ENCODE measurements at regions not wholly inside any gene's neighbourhood (a gene's known extent, or its start where the extent isn't known, plus 50 kb on each side); places are given as distances from the start of the nearest gene placed in this dataset.
"Not testable (repeated sequence)": the region's sequence is repeated elsewhere in the genome, so short reads cannot be mapped to it uniquely, and the experiment has no call there.

DNA sequence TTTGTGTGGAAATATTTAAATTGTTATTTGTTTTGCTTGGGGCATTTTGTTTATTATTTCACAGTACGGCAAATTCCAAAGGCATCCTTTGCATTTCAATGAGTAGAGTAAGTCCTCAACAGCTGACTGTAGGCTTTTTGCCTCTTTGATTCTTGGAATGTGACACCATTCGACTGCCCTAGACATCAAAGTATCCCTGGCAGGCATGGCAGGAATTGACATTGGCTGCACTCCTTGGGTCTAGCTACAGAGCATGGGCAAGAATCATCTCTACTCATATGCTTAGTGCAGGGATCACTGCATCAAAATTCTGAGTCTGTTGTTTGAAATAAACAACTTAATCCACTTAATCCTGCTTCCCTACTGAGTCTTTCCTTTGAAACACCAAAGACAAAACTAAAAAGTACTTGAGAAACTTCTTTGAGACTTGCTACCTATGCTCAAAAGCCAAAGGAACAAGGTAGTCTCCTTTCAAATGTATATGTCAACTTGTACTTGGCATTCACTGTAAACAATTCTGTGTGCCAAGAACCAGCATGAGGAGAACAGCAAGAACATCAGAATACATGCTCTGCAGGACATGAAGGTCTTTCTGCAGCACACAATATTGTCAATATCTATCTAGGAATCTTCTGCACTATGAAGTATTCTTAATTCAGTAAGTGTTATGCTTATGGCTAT lies 1569.0 kb upstream of the FLRT2 start:
- Histone ChIP-seq H3K9me3 (replicated peaks) (no peaks in the 10 kb centered on the region), H3K4me3 (no peak overlapping the region), H3K36me3 (no peaks in the 10 kb centered on the region), H3K4me1 (replicated peaks) (no peaks in the 10 kb centered on the region), H3K27ac (no peak overlapping the region), H3K27me3 (replicated peaks) (no peaks in the 10 kb centered on the region)
- DNase-seq (ENCODE audit: low read depth in 1 of 2, low spot score in 2 of 2), result no peak

DNA sequence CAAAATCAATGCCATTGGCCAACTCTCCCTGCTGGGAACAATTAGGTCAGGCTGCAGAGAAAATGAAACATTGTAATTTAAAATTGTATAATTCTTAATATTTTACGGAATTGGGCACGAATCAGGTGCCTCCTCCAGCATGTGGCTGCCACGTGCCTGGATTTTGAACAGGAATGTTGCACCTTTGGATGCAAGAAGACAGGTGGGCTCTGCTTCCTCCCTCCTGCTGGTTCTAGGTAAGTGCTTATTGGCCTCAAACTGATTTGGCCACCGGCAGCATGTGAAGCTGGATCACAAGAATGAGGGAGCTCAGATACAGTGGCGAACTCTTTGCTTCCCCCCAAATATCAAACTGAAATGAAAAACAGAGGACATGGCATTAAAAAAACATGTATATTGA lies 1559.9 kb upstream of the FLRT2 start:
- Histone ChIP-seq H3K4me3 (no peak overlapping the region), H3K4me1 (replicated peaks) (no peaks in the 10 kb centered on the region), H3K27me3 (replicated peaks) (no peaks in the 10 kb centered on the region), H3K27ac (no peak overlapping the region), H3K9me3 (replicated peaks) (no peaks in the 10 kb centered on the region), H3K36me3 (no peaks in the 10 kb centered on the region)
- DNase-seq (ENCODE audit: low read depth in 1 of 2, low spot score in 2 of 2), result no peak

DNA sequence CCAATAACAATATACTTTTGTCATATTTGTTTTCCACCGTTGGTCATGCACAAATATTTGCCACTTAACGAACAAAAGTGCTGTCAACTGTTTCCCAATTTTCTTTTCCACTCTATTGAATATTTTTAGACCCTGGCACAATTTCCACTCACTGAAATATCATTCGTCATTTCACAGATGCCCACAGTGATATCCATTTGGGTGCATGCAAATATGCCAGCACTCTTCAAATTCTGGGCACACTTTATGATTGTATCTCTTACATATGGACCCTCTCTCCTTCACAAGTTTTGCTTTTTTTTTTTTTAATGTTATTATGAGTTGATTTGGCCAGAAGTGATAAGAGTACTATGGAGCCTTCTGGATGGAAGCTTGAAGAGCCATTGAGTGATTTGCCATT lies 1557.3 kb upstream of the FLRT2 start:
- Histone ChIP-seq H3K9me3 (replicated peaks) (no peaks in the 10 kb centered on the region), H3K36me3 (no peaks in the 10 kb centered on the region), H3K4me1 (replicated peaks) (no peaks in the 10 kb centered on the region), H3K27ac (no peak overlapping the region), H3K27me3 (replicated peaks) (no peaks in the 10 kb centered on the region), H3K4me3 (no peak overlapping the region)
- no peak for DNase-seq (ENCODE audit: low read depth in 1 of 2, low spot score in 2 of 2)

DNA sequence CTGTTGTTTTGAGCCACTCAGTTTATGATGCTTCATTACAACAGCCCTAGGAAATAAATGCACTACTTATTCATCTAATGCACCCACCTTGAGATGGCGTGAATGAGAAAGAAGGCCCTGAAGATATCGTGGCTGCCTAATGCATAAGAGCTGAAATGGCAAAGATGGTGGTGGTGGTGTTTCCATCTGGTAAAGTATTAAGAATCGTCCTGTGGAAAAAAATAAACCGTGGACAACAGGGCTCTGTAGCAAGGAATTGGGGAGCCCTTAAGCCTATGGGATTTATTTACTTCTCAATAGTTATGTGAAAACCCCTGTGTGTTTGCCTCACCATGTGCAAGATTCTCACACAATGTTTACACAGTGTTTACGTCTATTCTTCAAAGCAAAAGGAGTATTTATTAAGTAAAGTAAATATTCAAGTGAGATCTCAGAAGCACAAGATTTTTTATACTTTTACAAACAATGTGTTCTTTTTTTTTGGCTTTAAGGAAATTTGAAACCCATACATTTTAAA lies 1555.2 kb upstream of the FLRT2 start:
- no peaks in the 10 kb centered on the region for H3K9me3 ChIP-seq (replicated peaks)
- H3K4me1 ChIP-seq (replicated peaks), result no peaks in the 10 kb centered on the region
- no peak for DNase-seq (ENCODE audit: low read depth in 1 of 2, low spot score in 2 of 2)
- H3K36me3 ChIP-seq, result no peaks in the 10 kb centered on the region
- no peaks in the 10 kb centered on the region for H3K27me3 ChIP-seq (replicated peaks)
- no peak overlapping the region for H3K4me3 ChIP-seq
- H3K27ac ChIP-seq, result no peak overlapping the region

DNA sequence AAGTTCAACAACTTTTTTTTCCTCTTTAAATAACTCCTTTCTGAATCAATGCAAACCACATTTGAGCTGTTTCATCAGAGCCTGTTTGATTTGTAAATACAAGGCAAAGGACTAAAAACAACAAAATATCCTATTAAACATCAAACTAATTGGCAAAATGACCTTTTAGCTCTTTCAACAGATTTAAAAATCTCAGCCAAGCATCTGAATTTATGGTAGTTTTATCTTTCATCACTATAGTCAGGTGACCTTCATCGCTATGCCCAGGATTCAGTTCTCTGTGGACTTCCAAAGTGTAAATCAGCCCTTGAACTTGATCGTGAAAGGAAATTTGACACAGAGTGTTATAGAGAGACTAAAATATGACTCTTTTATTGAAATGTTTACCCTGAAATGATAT lies 1554.5 kb upstream of the FLRT2 start:
- Histone ChIP-seq H3K36me3 (no peaks in the 10 kb centered on the region), H3K27ac (no peak overlapping the region), H3K27me3 (replicated peaks) (no peaks in the 10 kb centered on the region), H3K4me3 (no peak overlapping the region), H3K9me3 (replicated peaks) (no peaks in the 10 kb centered on the region), H3K4me1 (replicated peaks) (no peaks in the 10 kb centered on the region)
- DNase-seq (ENCODE audit: low read depth in 1 of 2, low spot score in 2 of 2), result no peak

DNA sequence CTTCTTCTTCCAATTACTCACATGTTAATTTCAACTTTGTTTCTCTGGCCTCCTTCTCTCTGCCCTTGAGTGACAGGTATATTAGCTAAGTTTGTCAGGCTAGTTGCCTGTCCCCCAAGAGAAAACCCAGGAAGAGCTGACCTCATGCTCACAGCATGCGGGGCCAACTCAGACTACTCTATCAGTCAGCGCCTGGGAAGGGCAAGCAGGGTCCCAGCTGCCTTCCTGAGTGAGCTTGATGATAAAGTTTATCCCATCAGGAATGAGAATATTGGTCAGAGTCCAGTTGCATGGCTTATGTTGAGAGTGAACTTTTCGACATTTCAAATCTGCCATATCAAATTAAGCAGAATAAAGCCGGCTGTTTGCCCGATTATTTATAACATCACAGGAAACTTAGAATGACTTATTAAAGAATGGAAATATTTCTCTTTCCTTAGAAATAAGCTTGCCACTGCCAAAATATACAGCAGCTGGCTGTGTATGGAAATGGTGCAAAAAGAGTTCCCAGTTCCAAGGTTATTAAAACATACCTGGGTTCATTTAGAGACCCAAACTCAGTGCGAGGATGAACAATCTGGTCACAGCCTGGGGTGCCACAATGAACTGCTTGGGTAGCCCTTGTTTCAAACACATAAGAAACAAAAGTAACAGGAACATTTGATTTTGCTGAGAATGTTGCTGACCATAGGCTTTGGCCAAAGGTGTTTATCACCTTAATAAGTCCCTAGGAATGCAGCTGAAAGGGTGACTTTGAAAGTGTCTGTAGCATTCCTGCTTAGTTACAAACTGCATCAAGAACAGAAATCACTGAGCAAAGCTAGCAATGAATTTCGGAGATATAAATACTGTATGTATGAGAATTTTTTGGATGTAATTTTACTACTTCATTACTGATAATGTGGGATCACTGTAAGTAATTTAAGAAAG lies 1553.8 kb upstream of the FLRT2 start:
- H3K9me3 ChIP-seq (replicated peaks), result no peaks in the 10 kb centered on the region
- no peak overlapping the region for H3K4me3 ChIP-seq
- no peaks in the 10 kb centered on the region for H3K36me3 ChIP-seq
- H3K27ac ChIP-seq, result no peak overlapping the region
- no peak for DNase-seq (ENCODE audit: low read depth in 1 of 2, low spot score in 2 of 2)
- no peaks in the 10 kb centered on the region for H3K27me3 ChIP-seq (replicated peaks)
- H3K4me1 ChIP-seq (replicated peaks), result no peaks in the 10 kb centered on the region

DNA sequence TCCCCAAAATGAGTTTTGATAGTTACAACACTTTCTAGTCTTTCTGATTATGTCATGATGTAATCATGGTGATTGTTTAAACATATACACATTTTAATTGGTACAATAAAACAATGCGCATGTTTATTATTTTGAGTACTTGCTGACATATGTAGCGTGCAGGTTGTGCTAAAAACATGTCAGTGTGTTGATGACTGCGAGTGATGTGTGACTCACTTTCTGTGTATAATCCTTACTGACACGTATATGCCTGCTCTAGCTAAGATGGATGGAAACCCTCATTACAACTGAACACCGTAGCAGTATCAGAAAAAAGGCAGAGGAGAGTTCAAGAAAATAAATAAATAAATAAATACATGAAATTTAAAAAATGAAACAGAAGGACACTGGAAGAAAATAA lies 1552.4 kb upstream of the FLRT2 start:
- Histone ChIP-seq H3K36me3 (no peaks in the 10 kb centered on the region), H3K9me3 (replicated peaks) (no peaks in the 10 kb centered on the region), H3K27me3 (replicated peaks) (no peaks in the 10 kb centered on the region), H3K4me3 (no peak overlapping the region), H3K27ac (no peak overlapping the region), H3K4me1 (replicated peaks) (no peaks in the 10 kb centered on the region)
- DNase-seq (ENCODE audit: low read depth in 1 of 2, low spot score in 2 of 2), result no peak

DNA sequence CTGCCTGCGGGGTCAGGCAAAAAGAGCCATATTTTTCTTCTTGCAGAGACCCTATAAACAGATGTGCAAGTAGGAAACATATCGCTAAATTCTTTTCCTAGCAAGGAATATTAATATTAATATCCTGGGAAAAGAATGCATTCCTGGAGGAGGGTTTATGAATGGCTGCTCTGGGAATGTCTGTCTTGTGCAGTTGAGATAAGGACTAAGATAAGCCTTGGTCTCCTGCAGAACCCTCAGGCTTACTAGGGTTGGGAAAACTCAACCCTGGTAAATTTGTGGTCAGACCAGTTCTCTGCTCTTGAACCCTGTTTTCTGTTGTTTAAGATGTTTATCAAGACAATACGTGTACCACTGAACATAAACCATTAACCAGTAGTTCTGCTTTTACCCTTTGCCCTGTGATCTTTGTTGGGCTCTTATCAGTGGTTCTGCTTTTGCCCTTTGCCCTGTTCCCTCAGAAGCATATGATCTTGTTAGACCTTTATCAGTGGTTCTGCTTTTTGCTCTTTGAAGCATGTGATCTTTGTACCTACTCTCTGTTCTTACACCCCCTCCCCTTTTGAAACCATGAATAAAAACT lies 1548.2 kb upstream of the FLRT2 start:
- not testable (repeated sequence) for H3K9me3 ChIP-seq (replicated peaks); H3K4me3 ChIP-seq; H3K27ac ChIP-seq; H3K36me3 ChIP-seq; H3K27me3 ChIP-seq (replicated peaks); DNase-seq (ENCODE audit: low read depth in 1 of 2, low spot score in 2 of 2); H3K4me1 ChIP-seq (replicated peaks)

DNA sequence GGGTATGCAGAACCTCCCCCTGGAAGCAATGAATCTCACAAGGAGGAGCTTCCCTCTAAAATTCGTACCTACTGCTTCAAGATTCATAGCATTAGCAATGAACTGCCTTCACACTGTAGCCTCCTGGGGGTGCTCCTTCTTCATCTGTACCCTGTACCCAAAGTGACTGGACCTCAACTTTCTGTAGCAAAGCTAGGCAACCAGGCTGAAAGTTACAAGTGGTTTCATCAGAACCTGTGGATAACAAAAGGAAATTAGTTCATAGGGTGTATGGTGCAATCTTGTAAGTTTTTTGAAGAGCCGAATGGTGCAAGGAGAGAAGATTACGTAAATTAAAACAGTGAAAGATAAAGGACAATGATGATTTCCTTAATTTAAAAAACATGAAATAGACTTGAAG lies 1541.7 kb upstream of the FLRT2 start:
- no peaks in the 10 kb centered on the region for H3K27me3 ChIP-seq (replicated peaks)
- no peaks in the 10 kb centered on the region for H3K4me1 ChIP-seq (replicated peaks)
- H3K9me3 ChIP-seq (replicated peaks), result no peaks in the 10 kb centered on the region
- no peaks in the 10 kb centered on the region for H3K36me3 ChIP-seq
- DNase-seq (ENCODE audit: low read depth in 1 of 2, low spot score in 2 of 2), result no peak
- no peak overlapping the region for H3K4me3 ChIP-seq
- no peak overlapping the region for H3K27ac ChIP-seq

DNA sequence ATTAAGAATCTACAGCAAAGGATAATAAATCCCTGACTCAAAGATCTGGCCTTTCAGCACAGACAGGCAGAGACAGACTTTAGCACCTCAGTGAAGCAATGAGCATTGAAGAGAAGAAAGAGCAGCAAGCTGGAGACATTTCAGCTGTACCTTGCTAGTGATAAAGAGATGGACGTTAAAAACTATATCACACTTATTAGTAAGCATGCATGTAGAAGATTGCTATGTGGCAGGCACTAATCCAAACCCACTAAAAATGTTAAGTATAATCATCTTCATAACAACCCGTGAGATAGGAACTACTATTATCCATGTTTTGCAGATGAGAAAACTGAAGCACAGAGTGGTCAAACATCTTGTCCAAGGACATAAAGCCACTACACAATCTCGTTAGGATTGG lies 1538.3 kb upstream of the FLRT2 start:
- H3K36me3 ChIP-seq, result no peaks in the 10 kb centered on the region
- H3K4me3 ChIP-seq, result no peak overlapping the region
- no peak for DNase-seq (ENCODE audit: low read depth in 1 of 2, low spot score in 2 of 2)
- no peaks in the 10 kb centered on the region for H3K27me3 ChIP-seq (replicated peaks)
- H3K27ac ChIP-seq, result no peak overlapping the region
- no peaks in the 10 kb centered on the region for H3K4me1 ChIP-seq (replicated peaks)
- no peaks in the 10 kb centered on the region for H3K9me3 ChIP-seq (replicated peaks)

DNA sequence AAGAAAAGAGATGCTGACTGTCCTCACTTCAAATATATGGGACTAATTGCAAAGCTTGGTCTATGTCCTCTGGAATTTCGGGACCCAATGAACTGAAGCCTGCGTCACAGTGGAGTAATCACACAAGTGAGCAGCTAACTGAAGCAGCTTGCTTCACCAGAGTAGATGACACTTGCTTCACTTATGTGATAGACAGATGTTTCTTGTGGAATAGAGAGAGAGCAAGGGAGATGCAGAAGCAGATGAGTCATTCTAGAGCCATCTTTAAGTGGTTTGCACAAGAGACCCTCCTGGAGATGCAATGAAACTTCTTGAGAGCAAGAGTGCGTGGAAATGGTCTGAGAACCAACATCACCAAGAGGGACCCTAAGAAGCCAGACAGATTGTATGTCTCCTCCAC lies 1537.1 kb upstream of the FLRT2 start:
- Histone ChIP-seq H3K36me3 (no peaks in the 10 kb centered on the region), H3K27me3 (replicated peaks) (no peaks in the 10 kb centered on the region), H3K4me1 (replicated peaks) (no peaks in the 10 kb centered on the region), H3K4me3 (no peak overlapping the region), H3K9me3 (replicated peaks) (no peaks in the 10 kb centered on the region), H3K27ac (no peak overlapping the region)
- no peak for DNase-seq (ENCODE audit: low read depth in 1 of 2, low spot score in 2 of 2)

DNA sequence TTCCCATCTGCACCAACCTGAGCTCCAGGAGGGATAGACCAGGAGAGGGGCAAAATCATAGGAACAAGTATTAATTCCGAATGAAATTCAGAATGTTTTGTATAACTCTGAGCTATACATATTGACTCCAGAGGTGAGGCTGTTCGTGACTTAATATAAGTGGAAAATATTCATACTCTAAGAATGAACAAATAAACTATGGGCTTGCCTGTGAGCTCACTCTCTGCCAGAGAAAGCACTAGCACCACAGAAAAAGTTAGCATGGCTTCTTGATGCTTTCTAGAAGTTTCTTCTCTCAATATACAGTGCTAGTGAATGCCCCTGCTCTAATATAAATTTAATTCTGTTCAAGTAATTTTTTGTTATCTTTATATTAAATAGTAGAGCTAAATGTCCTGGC lies 1536.4 kb upstream of the FLRT2 start:
- Histone ChIP-seq H3K27ac (no peak overlapping the region), H3K4me3 (no peak overlapping the region), H3K4me1 (replicated peaks) (no peaks in the 10 kb centered on the region), H3K27me3 (replicated peaks) (no peaks in the 10 kb centered on the region), H3K36me3 (no peaks in the 10 kb centered on the region), H3K9me3 (replicated peaks) (no peaks in the 10 kb centered on the region)
- no peak for DNase-seq (ENCODE audit: low read depth in 1 of 2, low spot score in 2 of 2)

DNA sequence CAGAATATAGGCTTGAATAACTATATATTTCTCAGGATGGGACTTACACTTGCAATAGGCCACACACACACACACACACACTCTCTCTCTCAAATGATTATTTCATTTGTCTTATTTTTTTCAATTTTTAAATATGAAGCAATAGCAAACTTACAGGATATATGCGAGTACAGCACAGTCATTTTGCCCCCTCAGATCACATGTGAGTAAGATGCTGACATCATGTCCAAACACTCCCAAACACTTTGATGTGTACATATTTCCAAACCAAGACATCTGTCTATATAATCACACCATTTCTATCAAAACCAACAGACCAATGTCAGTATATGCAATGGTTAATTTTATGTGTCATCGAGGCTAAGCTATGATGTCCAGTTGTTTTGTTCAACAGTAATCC lies 1535.9 kb upstream of the FLRT2 start:
- no peaks in the 10 kb centered on the region for H3K27me3 ChIP-seq (replicated peaks)
- DNase-seq (ENCODE audit: low read depth in 1 of 2, low spot score in 2 of 2), result no peak
- no peaks in the 10 kb centered on the region for H3K9me3 ChIP-seq (replicated peaks)
- no peak overlapping the region for H3K4me3 ChIP-seq
- no peaks in the 10 kb centered on the region for H3K36me3 ChIP-seq
- H3K27ac ChIP-seq, result no peak overlapping the region
- no peaks in the 10 kb centered on the region for H3K4me1 ChIP-seq (replicated peaks)

DNA sequence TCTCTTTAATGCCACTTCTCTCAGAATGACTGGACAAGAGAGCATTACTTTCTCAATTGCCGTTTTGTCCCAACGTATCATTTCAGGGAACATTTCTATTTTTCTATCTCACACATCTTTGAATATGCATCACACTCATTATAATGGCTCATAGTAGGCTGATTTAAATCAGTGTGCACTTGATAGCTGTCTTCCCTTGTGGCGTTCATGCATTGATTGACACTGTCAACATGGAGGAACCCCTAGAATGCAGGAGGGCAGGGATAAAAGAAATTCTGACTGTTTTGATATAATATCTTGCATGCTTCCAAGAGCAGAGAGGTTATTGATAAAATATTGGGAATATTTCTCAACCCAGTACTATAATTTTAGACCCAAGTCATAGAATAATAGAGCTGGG lies 1528.9 kb upstream of the FLRT2 start:
- no peaks in the 10 kb centered on the region for H3K27me3 ChIP-seq (replicated peaks)
- no peaks in the 10 kb centered on the region for H3K36me3 ChIP-seq
- H3K27ac ChIP-seq, result no peak overlapping the region
- H3K9me3 ChIP-seq (replicated peaks), result no peaks in the 10 kb centered on the region
- no peak overlapping the region for H3K4me3 ChIP-seq
- no peaks in the 10 kb centered on the region for H3K4me1 ChIP-seq (replicated peaks)
- DNase-seq (ENCODE audit: low read depth in 1 of 2, low spot score in 2 of 2), result no peak
